Prostate gland (tissue), 2 donors: ENCODE measurements at regions not wholly inside any gene's neighbourhood (a gene's known extent, or its start where the extent isn't known, plus 50 kb on each side); places are given as distances from the start of the nearest gene placed in this dataset.

Experiments
- CTCF ChIP-seq, 4 experiments: fragments of 200-600 bp in 2 of 4; fragments of 450-650 bp in 2 of 4; sonication (generic) in 2 of 4; IDR thresholded peaks; 1 replicate in 3 of 4; 2 replicates in 1 of 4; pipeline ENCODE4 v1.5.1; 2016 to 2019; ENCODE audit warnings: antibody characterized with exemption in 4 of 4, mild to moderate bottlenecking in 2 of 4, moderate library complexity in 2 of 4
- POLR2A ChIP-seq: fragments of 450-650 bp; IDR thresholded peaks from one replicate; pipeline ENCODE4 v1.6.1; 2016; ENCODE audit warnings: antibody characterized with exemption, mild to moderate bottlenecking
- POLR2AphosphoS5 ChIP-seq: sonication (generic); formaldehyde crosslinking; IDR thresholded peaks from one replicate; pipeline ENCODE4 v1.6.1; 2017; ENCODE audit warnings: antibody characterized with exemption

GRCh38 chr9:80143899-80144298 is 572.1 kb downstream of the TLE4 start:
- TF ChIP-seq POLR2AphosphoS5 (no peak), CTCF (IDR thresholded peaks at IDR 0.05) (no peak), POLR2A (no peak)
